WI38 (cell line): ENCODE measurements at regions not wholly inside any gene's neighbourhood (a gene's known extent, or its start where the extent isn't known, plus 50 kb on each side); places are given as distances from the start of the nearest gene placed in this dataset.

Experiments
- H3K4me3 ChIP-seq: 2 replicates; pipeline ENCODE4 v1.5.1; 2011; ENCODE audit warnings: low read depth, mild to moderate bottlenecking, control low read depth, low read length
- CTCF ChIP-seq: IDR thresholded peaks from 2 replicates; pipeline ENCODE4 v1.5.1; 2012; ENCODE audit warnings: low read depth, mild to moderate bottlenecking, control low read depth, low read length

GRCh38 chr2:195543902-195544894, 112.8 kb upstream of the SLC39A10 start:
- no peak for TF ChIP-seq CTCF
- H3K4me3 ChIP-seq = no peak overlapping the region

GRCh38 chr2:195543063-195543462, 114.0 kb upstream of the SLC39A10 start:
- TF ChIP-seq CTCF = no peak
- no peak overlapping the region for H3K4me3 ChIP-seq

GRCh38 chr2:195542067-195542466, 115.0 kb upstream of the SLC39A10 start:
- no peak overlapping the region for H3K4me3 ChIP-seq
- TF ChIP-seq CTCF = no peak

GRCh38 chr2:195538937-195539336, 118.1 kb upstream of the SLC39A10 start:
- H3K4me3 ChIP-seq = no peak overlapping the region
- TF ChIP-seq CTCF = no peak

GRCh38 chr2:195537811-195538210, 119.2 kb upstream of the SLC39A10 start:
- no peak overlapping the region for H3K4me3 ChIP-seq

GRCh38 chr2:195536906-195537305, 120.1 kb upstream of the SLC39A10 start:
- H3K4me3 ChIP-seq = no peak overlapping the region
- no peak for TF ChIP-seq CTCF

More at GRCh38 chr2:195537811-195538210, 119.2 kb upstream of the SLC39A10 start:
- no peak for TF ChIP-seq CTCF

GRCh38 chr2:195535911-195536522, 121.0 kb upstream of the SLC39A10 start:
- no peak for TF ChIP-seq CTCF
- H3K4me3 ChIP-seq = no peak overlapping the region
